ENCODE measurements at regions not wholly inside any gene's neighbourhood (a gene's known extent, or its start where the extent isn't known, plus 50 kb on each side); places are given as distances from the start of the nearest gene placed in this dataset.
A peak's percentile ranks its signal among the peaks of the same experiment; 100 is the strongest.

DNA sequence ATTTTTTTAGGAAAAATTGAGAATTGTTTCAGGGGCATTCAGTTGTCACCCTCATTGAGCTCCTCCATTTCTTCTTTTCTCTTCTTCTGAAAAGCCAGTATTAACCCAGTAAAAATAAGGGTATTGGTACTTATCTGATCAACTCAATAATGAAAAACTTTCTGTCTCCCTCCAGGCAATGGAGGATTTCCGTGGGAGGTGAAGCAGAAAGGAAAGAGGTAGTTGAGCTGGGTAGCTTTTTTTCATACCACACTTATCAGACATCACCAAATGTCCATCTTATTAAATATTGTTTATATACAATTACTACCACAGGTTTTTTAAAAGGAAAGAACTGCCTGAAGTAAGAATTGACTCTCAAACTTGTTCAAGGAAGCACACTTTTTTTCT is 731.1 kb upstream of the ZNF608 start:
- H3K4me3 Mint-ChIP-seq, result no peak overlapping the region
- peaks cover 14% of the 10 kb centered on the region for H3F3A ChIP-seq (ENCODE audit: low read depth)
- no peak overlapping the region for H3K4me2 ChIP-seq
- no peaks in the 10 kb centered on the region for H4K20me1 ChIP-seq (ENCODE audit: low read depth)
- no peak overlapping the region for H2AFZ ChIP-seq (replicated peaks)
- H3K4me1 ChIP-seq, result peaks cover 21% of the 10 kb centered on the region
- H3K79me2 ChIP-seq (ENCODE audit: low read depth), result no peaks in the 10 kb centered on the region
- H3K9me3 Mint-ChIP-seq, result peaks cover 4% of the 10 kb centered on the region
- no peak overlapping the region for H3K27ac ChIP-seq
- DNase-seq (ENCODE audit: low spot score), result no peak
- H3K27me3 Mint-ChIP-seq (ENCODE audit: insufficient read depth, low read depth), result peaks cover 3% of the 10 kb centered on the region
- H3K27ac Mint-ChIP-seq, result no peak overlapping the region
- no peaks in the 10 kb centered on the region for H3K9me3 ChIP-seq (ENCODE audit: low read depth)
- H3K9ac ChIP-seq, result no peak overlapping the region
- H3K4me3 ChIP-seq, result no peak overlapping the region
- H3K36me3 Mint-ChIP-seq, result peaks cover 5% of the 10 kb centered on the region
- no peaks in the 10 kb centered on the region for H3K36me3 ChIP-seq
- TF ChIP-seq EZH2phosphoT487 (IDR thresholded peaks at IDR 0.05) (no peak), EZH2 (IDR thresholded peaks at IDR 0.05) (no peak)
- TF ChIP-seq, protein P1, sequence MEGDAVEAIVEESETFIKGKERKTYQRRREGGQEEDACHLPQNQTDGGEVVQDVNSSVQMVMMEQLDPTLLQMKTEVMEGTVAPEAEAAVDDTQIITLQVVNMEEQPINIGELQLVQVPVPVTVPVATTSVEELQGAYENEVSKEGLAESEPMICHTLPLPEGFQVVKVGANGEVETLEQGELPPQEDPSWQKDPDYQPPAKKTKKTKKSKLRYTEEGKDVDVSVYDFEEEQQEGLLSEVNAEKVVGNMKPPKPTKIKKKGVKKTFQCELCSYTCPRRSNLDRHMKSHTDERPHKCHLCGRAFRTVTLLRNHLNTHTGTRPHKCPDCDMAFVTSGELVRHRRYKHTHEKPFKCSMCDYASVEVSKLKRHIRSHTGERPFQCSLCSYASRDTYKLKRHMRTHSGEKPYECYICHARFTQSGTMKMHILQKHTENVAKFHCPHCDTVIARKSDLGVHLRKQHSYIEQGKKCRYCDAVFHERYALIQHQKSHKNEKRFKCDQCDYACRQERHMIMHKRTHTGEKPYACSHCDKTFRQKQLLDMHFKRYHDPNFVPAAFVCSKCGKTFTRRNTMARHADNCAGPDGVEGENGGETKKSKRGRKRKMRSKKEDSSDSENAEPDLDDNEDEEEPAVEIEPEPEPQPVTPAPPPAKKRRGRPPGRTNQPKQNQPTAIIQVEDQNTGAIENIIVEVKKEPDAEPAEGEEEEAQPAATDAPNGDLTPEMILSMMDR (IDR thresholded peaks at IDR 0.05), result no peak
- no peaks in the 10 kb centered on the region for H3K27me3 ChIP-seq
- H3K4me1 Mint-ChIP-seq, result peaks cover 18% of the 10 kb centered on the region

DNA sequence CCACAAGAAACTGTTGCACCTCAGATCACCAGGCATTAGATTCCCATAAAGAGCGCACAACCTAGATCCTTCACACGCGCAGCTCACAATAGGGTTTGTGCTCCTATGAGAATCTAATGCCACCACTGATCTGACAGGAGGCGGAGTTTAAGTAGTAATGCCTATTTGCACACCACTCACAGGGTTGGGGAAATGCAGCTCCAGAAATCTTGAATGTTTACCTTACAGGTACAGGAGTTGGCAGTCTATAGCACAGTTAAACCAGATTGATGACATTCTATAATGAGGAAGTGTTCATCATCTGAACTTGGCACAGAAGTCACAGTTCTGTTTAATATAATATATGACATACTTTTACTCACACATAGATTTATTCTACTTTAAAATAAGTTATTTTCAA is 732.2 kb upstream of the ZNF608 start:
- Histone ChIP-seq H2AFZ (replicated peaks) (no peak overlapping the region), H3K4me3 (no peak overlapping the region), H3K9me3 (ENCODE audit: low read depth) (no peaks in the 10 kb centered on the region), H3K4me1 (peaks cover 24% of the 10 kb centered on the region), H3K27ac (no peak overlapping the region), H3K9ac (no peak overlapping the region), H3F3A (ENCODE audit: low read depth) (peaks cover 14% of the 10 kb centered on the region), H3K27me3 (no peaks in the 10 kb centered on the region), H3K79me2 (ENCODE audit: low read depth) (no peaks in the 10 kb centered on the region), H4K20me1 (ENCODE audit: low read depth) (no peaks in the 10 kb centered on the region), H3K4me2 (no peak overlapping the region), H3K36me3 (no peaks in the 10 kb centered on the region)
- peak overlapping the region; percentile 30 for H3K4me3 Mint-ChIP-seq
- peaks cover 4% of the 10 kb centered on the region for H3K9me3 Mint-ChIP-seq
- H3K27me3 Mint-ChIP-seq (ENCODE audit: insufficient read depth, low read depth), result peaks cover 3% of the 10 kb centered on the region
- H3K27ac Mint-ChIP-seq, result no peak overlapping the region
- no peak for DNase-seq (ENCODE audit: low spot score)
- TF ChIP-seq, protein P1 (IDR thresholded peaks at IDR 0.05), result no peak
- no peak for TF ChIP-seq EZH2 (IDR thresholded peaks at IDR 0.05)
- no peak for TF ChIP-seq EZH2phosphoT487 (IDR thresholded peaks at IDR 0.05)
- peaks cover 5% of the 10 kb centered on the region for H3K36me3 Mint-ChIP-seq
- peaks cover 24% of the 10 kb centered on the region for H3K4me1 Mint-ChIP-seq

DNA sequence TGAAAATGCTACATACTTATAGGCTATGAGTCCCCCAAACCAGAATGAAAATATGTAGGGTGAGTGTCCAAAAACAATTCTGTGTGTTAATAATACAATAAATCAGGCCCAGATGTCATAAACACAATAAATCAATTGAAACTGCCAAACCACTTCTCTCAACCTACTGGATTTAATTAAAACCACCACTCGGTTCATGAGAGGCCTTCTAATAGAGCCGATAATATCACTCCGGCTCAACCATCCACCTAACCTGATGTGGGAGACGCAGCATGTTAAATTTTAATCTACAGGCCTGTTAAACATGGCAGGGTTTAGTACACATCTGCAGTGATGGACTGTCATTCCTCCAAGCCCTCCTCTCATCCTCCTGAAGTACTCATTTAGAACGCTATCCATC is 734.5 kb upstream of the ZNF608 start:
- no peaks in the 10 kb centered on the region for H3K27me3 ChIP-seq
- Mint-ChIP-seq H3K27ac (no peak overlapping the region), H3K9me3 (peaks cover 4% of the 10 kb centered on the region), H3K27me3 (ENCODE audit: insufficient read depth, low read depth) (peaks cover 8% of the 10 kb centered on the region), H3K4me1 (peaks cover 47% of the 10 kb centered on the region), H3K36me3 (peaks cover 5% of the 10 kb centered on the region), H3K4me3 (no peak overlapping the region)
- H3K27ac ChIP-seq, result peak overlapping the region; percentile 54
- H3K4me3 ChIP-seq, result no peak overlapping the region
- H3K36me3 ChIP-seq, result no peaks in the 10 kb centered on the region
- no peaks in the 10 kb centered on the region for H3K79me2 ChIP-seq (ENCODE audit: low read depth)
- no peaks in the 10 kb centered on the region for H3K9me3 ChIP-seq (ENCODE audit: low read depth)
- peaks cover 26% of the 10 kb centered on the region for H3F3A ChIP-seq (ENCODE audit: low read depth)
- H4K20me1 ChIP-seq (ENCODE audit: low read depth), result no peaks in the 10 kb centered on the region
- H3K9ac ChIP-seq, result no peak overlapping the region
- TF ChIP-seq, protein P1 (IDR thresholded peaks at IDR 0.05), result no peak
- no peak for TF ChIP-seq EZH2phosphoT487 (IDR thresholded peaks at IDR 0.05)
- TF ChIP-seq EZH2 (IDR thresholded peaks at IDR 0.05), result no peak
- DNase-seq (ENCODE audit: low spot score), result no peak
- H3K4me1 ChIP-seq, result peaks cover 48% of the 10 kb centered on the region
- H3K4me2 ChIP-seq, result peak overlapping the region; percentile 48
- no peak overlapping the region for H2AFZ ChIP-seq (replicated peaks)
